SK-N-SH (cell line): ENCODE measurements at regions not wholly inside any gene's neighbourhood (a gene's known extent, or its start where the extent isn't known, plus 50 kb on each side); places are given as distances from the start of the nearest gene placed in this dataset.
"Not testable (repeated sequence)": the region's sequence is repeated elsewhere in the genome, so short reads cannot be mapped to it uniquely, and the experiment has no call there.

Source experiments
- CTCF ChIA-PET: fragments of 300-600, 350-600 bp; formaldehyde crosslinking; extraction: SDS; loops from one replicate; lab custom pipeline; 2021; lab: Yijun Ruan, JAX
- POLR2A ChIA-PET: fragments of 350-600 bp; sonication (Branson Sonifier 250); formaldehyde crosslinking; extraction: SDS; loops from one replicate; lab custom pipeline; 2020; ENCODE audit warnings: antibody characterized with exemption, inconsistent platforms; lab: Yijun Ruan, JAX
- DNase-seq: peaks from one replicate; pipeline ENCODE4 v3.0.0; 2012
- H2AFZ ChIP-seq: fragments of 200-600 bp; sonication (generic); 2 replicates; pipeline ENCODE4 v1.8.1; 2016; ENCODE audit warnings: antibody characterized with exemption, mild to moderate bottlenecking, low read depth
- H3F3A ChIP-seq: fragments of 200-600 bp; sonication (generic); replicated peaks from 2 replicates; pipeline ENCODE3; 2016; ENCODE audit warnings: antibody characterized with exemption, mild to moderate bottlenecking; ENCODE audit not compliant: insufficient read depth
- H3K27ac ChIP-seq, 2 experiments: fragments of 200-500 bp in 1 of 2; fragments of 200-600 bp in 1 of 2; sonication (Bioruptor generic) in 1 of 2; sonication (generic), shearing (Covaris generic) in 1 of 2; 2 replicates each; pipeline versions ENCODE4 v1.5.1 to v1.6.1; 2014 to 2016; ENCODE audit warnings: low read depth in 2 of 2, inconsistent platforms in 1 of 2, low read length in 1 of 2, mild to moderate bottlenecking in 1 of 2, mixed read lengths in 1 of 2
- H3K27me3 ChIP-seq: fragments of 200-600 bp; sonication (generic), shearing (Covaris generic); 2 replicates; pipeline ENCODE4 v1.6.1; 2016; ENCODE audit warnings: mixed run types; ENCODE audit not compliant: insufficient read depth
- H3K36me3 ChIP-seq, 2 experiments: fragments of 200-500 bp in 1 of 2; fragments of 200-600 bp in 1 of 2; sonication (Bioruptor generic) in 1 of 2; sonication (generic) in 1 of 2; replicated peaks in 1 of 2; 2 replicates each; pipeline versions ENCODE3 to v1.5.1; 2014 to 2016; ENCODE audit warnings: low read length in 1 of 2, mild to moderate bottlenecking in 1 of 2; ENCODE audit not compliant: insufficient read depth in 2 of 2, control insufficient read depth in 1 of 2
- H3K4me1 ChIP-seq, 2 experiments: fragments of 200-500 bp in 1 of 2; fragments of 200-600 bp in 1 of 2; sonication (Bioruptor generic) in 1 of 2; sonication (generic), shearing (Covaris generic) in 1 of 2; 2 replicates each; pipeline versions ENCODE4 v1.5.1 to v1.6.1; 2014 to 2016; ENCODE audit warnings: low read depth in 1 of 2, low read length in 1 of 2, mixed run types in 1 of 2; ENCODE audit not compliant: insufficient read depth in 2 of 2, control insufficient read depth in 1 of 2
- H3K4me2 ChIP-seq: fragments of 200-600 bp; sonication (generic), shearing (Covaris generic); 2 replicates; pipeline ENCODE4 v1.6.1; 2017; ENCODE audit warnings: mixed run types
- H3K4me3 ChIP-seq, 2 experiments: fragments of 200-500 bp in 1 of 2; fragments of 200-600 bp in 1 of 2; sonication (Bioruptor generic) in 1 of 2; sonication (generic), shearing (Covaris generic) in 1 of 2; 2 replicates each; pipeline versions ENCODE4 v1.5.1 to v1.8.1; 2014 to 2016; ENCODE audit warnings: low read depth in 2 of 2, inconsistent platforms in 1 of 2, low read length in 1 of 2, mild to moderate bottlenecking in 1 of 2, mixed read lengths in 1 of 2, moderate library complexity in 1 of 2
- H3K79me2 ChIP-seq: fragments of 200-600 bp; sonication (generic); 2 replicates; pipeline ENCODE4 v1.8.1; 2017; ENCODE audit warnings: mild to moderate bottlenecking; ENCODE audit not compliant: insufficient read depth
- H3K9ac ChIP-seq: fragments of 200-600 bp; sonication (generic); 2 replicates; pipeline ENCODE4 v1.6.1; 2017; ENCODE audit warnings: mixed run types
- H3K9me2 ChIP-seq: fragments of 200-600 bp; sonication (generic); 2 replicates; pipeline ENCODE4 v1.6.1; 2017; ENCODE audit warnings: mixed run types
- H3K9me3 ChIP-seq: fragments of 200-600 bp; sonication (generic); 2 replicates; pipeline ENCODE4 v1.6.1; 2017; ENCODE audit warnings: mixed run types, mild to moderate bottlenecking, moderate library complexity
- H4K20me1 ChIP-seq: fragments of 200-600 bp; sonication (generic); 2 replicates; pipeline ENCODE4 v1.6.1; 2017; ENCODE audit warnings: mild to moderate bottlenecking, mixed run types; ENCODE audit not compliant: insufficient read depth
- CHD2 ChIP-seq: fragments of 150-350 bp; IDR thresholded peaks from 2 replicates; pipeline ENCODE4 v1.6.1; 2018; ENCODE audit warnings: low read length; ENCODE audit not compliant: partially characterized antibody
- CTCF ChIP-seq: fragments of 200-600 bp; sonication (generic); IDR thresholded peaks from 2 replicates; pipeline ENCODE4 v1.6.1; 2017; ENCODE audit warnings: antibody characterized with exemption, mild to moderate bottlenecking, moderate library complexity
- ELF1 ChIP-seq: IDR thresholded peaks from 2 replicates; pipeline ENCODE4 v1.4.0; 2012
- MXI1 ChIP-seq: IDR thresholded peaks from 2 replicates; pipeline ENCODE4 v1.6.1; 2012; ENCODE audit warnings: mild to moderate bottlenecking, low read depth, low read length, improper control_type of control experiment
- RAD21 ChIP-seq: IDR thresholded peaks from 2 replicates; pipeline ENCODE4 v1.6.1; 2012; ENCODE audit warnings: mild to moderate bottlenecking, low read length
- USF1 ChIP-seq: IDR thresholded peaks from 2 replicates; pipeline ENCODE4 v1.4.0; 2012; ENCODE audit warnings: low read depth, borderline replicate concordance
- USF2 ChIP-seq: fragments of 150-350 bp; IDR thresholded peaks from 2 replicates; pipeline ENCODE4 v1.6.1; 2017; ENCODE audit warnings: antibody characterized with exemption, low read length, low read depth, borderline replicate concordance
- ZBTB33 ChIP-seq: IDR thresholded peaks from 2 replicates; pipeline ENCODE4 v1.4.0; 2012; ENCODE audit warnings: low read depth, borderline replicate concordance
- WGBS: methylation state at CpG from one replicate; pipeline ENCODE4 v1.1.6; 2017; ENCODE audit warnings: low lambda C conversion rate; 5-methylcytosine and 5-hydroxymethylcytosine counted together

- no peaks in the 10 kb centered on the region for H3F3A ChIP-seq
- no peaks in the 10 kb centered on the region for H4K20me1 ChIP-seq
- no peaks in the 10 kb centered on the region for H3K9me2 ChIP-seq
- no peaks in the 10 kb centered on the region for H3K36me3 ChIP-seq
- no peak overlapping the region for H3K27ac ChIP-seq
- no peaks in the 10 kb centered on the region for H3K79me2 ChIP-seq
- no peak overlapping the region for H3K9ac ChIP-seq
- CTCF ChIA-PET, result interaction anchor here (1.4 to 1.5 kb wide), 2 partner anchors 9 to 20 kb away, joined by 4 to 5 read pairs; no protein-coding TSS in a partner anchor
- H3K27me3 ChIP-seq, result no peaks in the 10 kb centered on the region
- no peak overlapping the region for H3K4me3 ChIP-seq
- DNase-seq, result no peak
- H3K4me1 ChIP-seq, result no peaks in the 10 kb centered on the region
- TF ChIP-seq RAD21, result no peak
- TF ChIP-seq ZBTB33, result no peak
- no peak for TF ChIP-seq USF1
- no peak for TF ChIP-seq MXI1
- TF ChIP-seq CTCF, result no peak
- TF ChIP-seq CHD2, result no peak
- TF ChIP-seq, all 33 proteins: peak for 0
- POLR2A ChIA-PET, result no interaction called here
- 33% methylated on average over 1 of the region's 1 CpG for WGBS
- Histone ChIP-seq H2AFZ (no peak overlapping the region), H3K9me3 (0 out of 2 replicates have a peak, but pooled peaks cover 3% of the 10 kb centered on the region), H3K4me2 (no peak overlapping the region)
These were observed 166.5 kb upstream of the VIPR2 start for GRCh38 chr7:159311172-159311494.

GRCh38 chr7:159310457-159311171 lies 165.9 kb upstream of the VIPR2 start:
- no peaks in the 10 kb centered on the region for H3K27me3 ChIP-seq
- no peaks in the 10 kb centered on the region for H3K4me1 ChIP-seq
- ChIA-PET POLR2A (no interaction called here), CTCF (interaction anchor here (1.4 to 1.5 kb wide), 2 partner anchors 8 to 20 kb away, joined by 4 to 5 read pairs; no protein-coding TSS in a partner anchor)
- H2AFZ ChIP-seq, result no peak overlapping the region
- DNase-seq, result no peak
- H3K4me3 ChIP-seq, result no peak overlapping the region
- 0 out of 2 replicates have a peak, but pooled peaks cover 3% of the 10 kb centered on the region for H3K9me3 ChIP-seq
- no peaks in the 10 kb centered on the region for H4K20me1 ChIP-seq
- 3% methylated on average over 5 of the region's 5 CpGs for WGBS
- TF ChIP-seq USF2 (no peak), ELF1 (no peak)
- no peak overlapping the region for H3K9ac ChIP-seq
- no peaks in the 10 kb centered on the region for H3K79me2 ChIP-seq
- H3K4me2 ChIP-seq, result no peak overlapping the region
- H3F3A ChIP-seq, result no peaks in the 10 kb centered on the region
- H3K36me3 ChIP-seq, result no peaks in the 10 kb centered on the region
- H3K9me2 ChIP-seq, result no peaks in the 10 kb centered on the region
- H3K27ac ChIP-seq, result no peak overlapping the region

- H4K20me1 ChIP-seq, H3K4me1 ChIP-seq, H3K79me2 ChIP-seq, POLR2A ChIA-PET, H3F3A ChIP-seq, H3K9me2 ChIP-seq, H3K4me2 ChIP-seq, H2AFZ ChIP-seq, CTCF ChIA-PET, DNase-seq, H3K9me3 ChIP-seq, H3K4me3 ChIP-seq, H3K27me3 ChIP-seq, H3K27ac ChIP-seq, H3K9ac ChIP-seq, H3K36me3 ChIP-seq: not testable (repeated sequence)
- WGBS, result 1% methylated on average over 2 of the region's 2 CpGs
These were observed 164.5 kb upstream of the VIPR2 start for GRCh38 chr7:159309214-159309613.
